Lung (tissue), 11 donors: ENCODE measurements at regions not wholly inside any gene's neighbourhood (a gene's known extent, or its start where the extent isn't known, plus 50 kb on each side); places are given as distances from the start of the nearest gene placed in this dataset.
A peak's percentile ranks its signal among the peaks of the same experiment; 100 is the strongest.

Experiments
- ATAC-seq: fragments of 200-7000 bp; cut with Tn5 transposase; one replicate; pipeline ENCODE4 v1.9.1; 2020; ENCODE audit warnings: moderate number of reproducible peaks; ENCODE audit not compliant: insufficient read depth, low FRiP score
- DNase-seq, 3 donors: peaks; one replicate each; pipeline ENCODE4 v3.0.0-alpha.2; 2013 to 2017
- H3K27ac ChIP-seq, 2 donors: one replicate each; pipeline ENCODE4 v1.5.1; 2013; ENCODE audit warnings: mild to moderate bottlenecking in 2 of 2, moderate library complexity in 2 of 2, control low read depth in 1 of 2, inconsistent platforms in 1 of 2, low read depth in 1 of 2, low read length in 1 of 2
- H3K27me3 ChIP-seq, 3 donors: one replicate each; pipeline ENCODE4 v1.5.1; 2013; ENCODE audit warnings: low read length in 2 of 3; ENCODE audit not compliant: control insufficient read depth in 3 of 3, insufficient read depth in 3 of 3
- H3K36me3 ChIP-seq, 4 donors: one replicate each; pipeline ENCODE4 v1.5.1; 2013; ENCODE audit warnings: low read length in 4 of 4, mild to moderate bottlenecking in 1 of 4, moderate library complexity in 1 of 4; ENCODE audit not compliant: control insufficient read depth in 4 of 4, insufficient read depth in 4 of 4
- H3K4me1 ChIP-seq, 5 donors: one replicate each; pipeline ENCODE4 v1.5.1; 2013; ENCODE audit warnings: low read length in 5 of 5, mild to moderate bottlenecking in 2 of 5, moderate library complexity in 1 of 5; ENCODE audit not compliant: control insufficient read depth in 5 of 5, insufficient read depth in 5 of 5
- H3K4me3 ChIP-seq: one replicate; pipeline ENCODE4 v1.5.1; 2013; ENCODE audit warnings: mild to moderate bottlenecking, control low read depth, moderate library complexity
- H3K9ac ChIP-seq, 2 donors: one replicate each; pipeline ENCODE4 v1.5.1; 2013; ENCODE audit warnings: low read length in 2 of 2, control low read depth in 1 of 2; ENCODE audit not compliant: insufficient read depth in 1 of 2
- H3K9me3 ChIP-seq, 4 donors: one replicate each; pipeline ENCODE4 v1.5.1; 2013; ENCODE audit warnings: low read length in 3 of 4, mild to moderate bottlenecking in 1 of 4, moderate library complexity in 1 of 4; ENCODE audit not compliant: control insufficient read depth in 4 of 4, insufficient read depth in 3 of 4
- WGBS, 2 donors: extraction: QIAGEN DNeasy Blood & Tissue Kit; methylation state at CpG; one replicate each; pipeline ENCODE4 v1.1.7; 2013; 5-methylcytosine and 5-hydroxymethylcytosine counted together
- TF ChIP-seq, protein P1 (sequence below): IDR thresholded peaks from 2 replicates; pipeline ENCODE4 v1.5.1; 2012; ENCODE audit warnings: mild to moderate bottlenecking; ENCODE audit errors: control extremely low read depth, extremely low read depth
- donor health status: control.
- donor health status: control.
- donor health status: Bipolar disorder and iron deficiency.
- donor health status: healthy.
- donor health status: DM: yes; HTN: yes; CAD: no.

DNA sequence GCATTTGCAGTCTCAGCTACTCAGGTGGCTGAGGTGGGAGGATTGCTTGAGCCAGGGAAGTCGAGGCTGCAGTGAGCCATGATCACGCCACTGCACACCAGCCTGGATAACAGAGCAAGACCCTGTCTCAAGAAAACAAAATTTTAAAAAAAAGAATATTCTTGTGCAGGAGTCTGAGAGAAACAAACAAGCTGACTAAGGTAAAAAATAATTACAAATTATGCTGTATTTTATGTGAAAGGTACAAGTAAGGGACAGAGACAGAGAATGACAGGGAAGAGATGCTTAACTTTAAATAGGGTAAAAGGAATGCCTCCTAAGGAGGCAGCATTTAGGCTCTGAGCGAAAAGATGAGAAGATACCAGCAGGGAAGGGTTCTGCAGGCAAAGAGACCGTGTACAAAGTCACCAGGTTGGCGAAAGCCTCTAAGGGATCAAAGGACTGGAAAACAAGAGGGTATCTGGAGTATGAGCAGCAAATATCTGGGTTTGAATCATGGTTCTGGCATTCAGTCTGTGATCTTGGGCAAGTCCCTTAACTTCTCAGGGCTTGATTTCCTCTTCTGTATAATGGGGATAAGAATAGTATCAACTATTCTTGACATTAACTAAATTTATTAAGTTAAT is 106.2 kb upstream of the RHOBTB1 start:
- Histone ChIP-seq H3K4me3 (no peak overlapping the region), H3K27ac (no peak overlapping the region), H3K36me3 (no peaks in the 10 kb centered on the region), H3K4me1 (peaks cover 0 to 16% (median 5%) of the 10 kb centered on the region in 5 donors), H3K27me3 (peaks cover 0 to 2% (median 0%) of the 10 kb centered on the region in 3 donors), H3K9me3 (no peaks in the 10 kb centered on the region), H3K9ac (no peak overlapping the region)
- DNase-seq (no peak), ATAC-seq (no peak)
- TF ChIP-seq, protein P1, sequence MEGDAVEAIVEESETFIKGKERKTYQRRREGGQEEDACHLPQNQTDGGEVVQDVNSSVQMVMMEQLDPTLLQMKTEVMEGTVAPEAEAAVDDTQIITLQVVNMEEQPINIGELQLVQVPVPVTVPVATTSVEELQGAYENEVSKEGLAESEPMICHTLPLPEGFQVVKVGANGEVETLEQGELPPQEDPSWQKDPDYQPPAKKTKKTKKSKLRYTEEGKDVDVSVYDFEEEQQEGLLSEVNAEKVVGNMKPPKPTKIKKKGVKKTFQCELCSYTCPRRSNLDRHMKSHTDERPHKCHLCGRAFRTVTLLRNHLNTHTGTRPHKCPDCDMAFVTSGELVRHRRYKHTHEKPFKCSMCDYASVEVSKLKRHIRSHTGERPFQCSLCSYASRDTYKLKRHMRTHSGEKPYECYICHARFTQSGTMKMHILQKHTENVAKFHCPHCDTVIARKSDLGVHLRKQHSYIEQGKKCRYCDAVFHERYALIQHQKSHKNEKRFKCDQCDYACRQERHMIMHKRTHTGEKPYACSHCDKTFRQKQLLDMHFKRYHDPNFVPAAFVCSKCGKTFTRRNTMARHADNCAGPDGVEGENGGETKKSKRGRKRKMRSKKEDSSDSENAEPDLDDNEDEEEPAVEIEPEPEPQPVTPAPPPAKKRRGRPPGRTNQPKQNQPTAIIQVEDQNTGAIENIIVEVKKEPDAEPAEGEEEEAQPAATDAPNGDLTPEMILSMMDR, result no peak
- 83 to 90% methylated on average over 5 of the region's 5 CpGs for WGBS, 2 donors

DNA sequence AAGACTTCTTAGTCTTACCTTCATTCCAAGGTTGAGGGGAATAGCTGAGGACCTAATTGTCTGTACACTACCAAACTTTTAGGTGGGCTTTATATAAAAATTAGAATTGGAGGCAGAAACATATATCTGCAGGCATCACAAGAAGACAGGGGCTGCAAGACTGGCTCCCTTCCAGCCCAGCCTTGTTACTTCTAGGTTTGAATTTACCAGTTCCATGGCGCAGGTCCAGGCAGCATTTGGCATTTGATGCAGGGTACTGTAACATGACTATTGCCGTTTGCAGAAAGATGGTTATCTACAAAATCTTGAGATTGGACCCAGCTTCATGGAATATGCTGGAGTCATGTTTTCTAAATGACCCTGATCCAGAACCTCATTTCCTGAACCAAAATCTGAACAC is 105.4 kb upstream of the RHOBTB1 start:
- no peak overlapping the region for H3K9ac ChIP-seq
- H3K4me3 ChIP-seq, result no peak overlapping the region
- ATAC-seq (no peak), DNase-seq (peak in 1 of 3 donors; percentile 27)
- H3K9me3 ChIP-seq, result no peaks in the 10 kb centered on the region
- H3K36me3 ChIP-seq, result no peaks in the 10 kb centered on the region
- WGBS, 2 donors, result 71 to 74% methylated on average over 2 of the region's 2 CpGs
- H3K4me1 ChIP-seq, result peaks cover 0 to 16% (median 5%) of the 10 kb centered on the region in 5 donors
- H3K27me3 ChIP-seq, result peaks cover 0 to 2% (median 0%) of the 10 kb centered on the region in 3 donors
- TF ChIP-seq, protein P1, result no peak
- no peak overlapping the region for H3K27ac ChIP-seq

GRCh38 chr10:61047788-61048560 is 104.0 kb upstream of the RHOBTB1 start:
- TF ChIP-seq, protein P1, result no peak
- H3K4me1 ChIP-seq, result peaks cover 0 to 16% (median 5%) of the 10 kb centered on the region in 5 donors
- DNase-seq (no peak), ATAC-seq (no peak)
- H3K4me3 ChIP-seq, result no peak overlapping the region
- peaks cover 0 to 2% (median 0%) of the 10 kb centered on the region in 3 donors for H3K27me3 ChIP-seq
- 82 to 84% methylated on average over 8 of the region's 8 CpGs for WGBS, 2 donors
- H3K36me3 ChIP-seq, result no peaks in the 10 kb centered on the region
- no peaks in the 10 kb centered on the region for H3K9me3 ChIP-seq
- no peak overlapping the region for H3K27ac ChIP-seq
- no peak overlapping the region for H3K9ac ChIP-seq
